ENCODE measurements at regions not wholly inside any gene's neighbourhood (a gene's known extent, or its start where the extent isn't known, plus 50 kb on each side); places are given as distances from the start of the nearest gene placed in this dataset.

DNA sequence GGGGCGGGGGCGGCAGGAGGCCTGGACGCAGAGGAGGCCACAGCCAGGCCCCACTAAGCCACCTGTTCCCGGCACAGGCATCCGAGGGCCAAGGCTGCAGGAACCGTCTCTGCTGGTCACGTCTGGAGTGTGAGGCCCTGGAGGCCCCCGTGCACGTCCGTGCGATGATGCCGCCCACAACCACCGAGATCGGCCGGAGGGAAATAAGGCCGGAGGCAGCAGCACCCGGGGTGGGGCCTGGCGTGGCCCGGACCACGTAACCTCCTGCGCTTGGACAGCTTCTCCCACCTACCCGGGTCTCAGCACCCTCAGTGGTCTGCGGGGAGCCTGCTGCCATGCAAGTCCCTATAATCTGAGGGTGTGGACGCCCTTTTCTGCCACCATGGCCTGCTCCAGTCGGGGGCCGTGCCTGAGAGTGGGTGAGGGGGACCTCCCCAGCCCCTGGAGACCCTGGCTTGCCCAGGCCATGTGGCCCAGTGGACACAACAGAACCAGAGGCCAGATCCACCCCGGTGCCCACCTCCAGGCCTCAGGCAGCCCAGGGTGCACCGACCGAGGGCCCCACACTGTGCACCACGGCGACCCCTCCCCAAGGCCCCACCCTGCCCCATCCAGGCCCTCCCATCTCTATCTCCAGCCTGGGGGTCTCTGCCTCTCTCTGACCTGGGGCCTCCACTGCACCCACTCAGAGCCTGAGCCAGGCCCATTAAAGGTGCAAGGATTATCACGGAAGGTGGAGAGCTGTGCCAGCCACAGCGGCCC is 83.1 kb downstream of the PDGFA start:
- H3K4me1 ChIP-seq, result no peaks in the 10 kb centered on the region
- H3K9me3 ChIP-seq, result no peaks in the 10 kb centered on the region
- no peak overlapping the region for H3K4me3 ChIP-seq
- H3K36me3 ChIP-seq (ENCODE audit: low read depth, missing control alignments), result no peaks in the 10 kb centered on the region
- DNase-seq, result no peak
- intact Hi-C loops (cut with DNase I; ENCODE audit: low total_unique reads), result no loop called here
- H3K27ac ChIP-seq, result no peak overlapping the region
- no peaks in the 10 kb centered on the region for H3K27me3 ChIP-seq
- no peak for TF ChIP-seq POLR2A (IDR thresholded peaks at IDR 0.05)
- TF ChIP-seq, protein P1, sequence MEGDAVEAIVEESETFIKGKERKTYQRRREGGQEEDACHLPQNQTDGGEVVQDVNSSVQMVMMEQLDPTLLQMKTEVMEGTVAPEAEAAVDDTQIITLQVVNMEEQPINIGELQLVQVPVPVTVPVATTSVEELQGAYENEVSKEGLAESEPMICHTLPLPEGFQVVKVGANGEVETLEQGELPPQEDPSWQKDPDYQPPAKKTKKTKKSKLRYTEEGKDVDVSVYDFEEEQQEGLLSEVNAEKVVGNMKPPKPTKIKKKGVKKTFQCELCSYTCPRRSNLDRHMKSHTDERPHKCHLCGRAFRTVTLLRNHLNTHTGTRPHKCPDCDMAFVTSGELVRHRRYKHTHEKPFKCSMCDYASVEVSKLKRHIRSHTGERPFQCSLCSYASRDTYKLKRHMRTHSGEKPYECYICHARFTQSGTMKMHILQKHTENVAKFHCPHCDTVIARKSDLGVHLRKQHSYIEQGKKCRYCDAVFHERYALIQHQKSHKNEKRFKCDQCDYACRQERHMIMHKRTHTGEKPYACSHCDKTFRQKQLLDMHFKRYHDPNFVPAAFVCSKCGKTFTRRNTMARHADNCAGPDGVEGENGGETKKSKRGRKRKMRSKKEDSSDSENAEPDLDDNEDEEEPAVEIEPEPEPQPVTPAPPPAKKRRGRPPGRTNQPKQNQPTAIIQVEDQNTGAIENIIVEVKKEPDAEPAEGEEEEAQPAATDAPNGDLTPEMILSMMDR (IDR thresholded peaks at IDR 0.05), result no peak
- 85 to 88% methylated on average over 2 to 30 of the region's 33 CpGs for WGBS, 2 donors

DNA sequence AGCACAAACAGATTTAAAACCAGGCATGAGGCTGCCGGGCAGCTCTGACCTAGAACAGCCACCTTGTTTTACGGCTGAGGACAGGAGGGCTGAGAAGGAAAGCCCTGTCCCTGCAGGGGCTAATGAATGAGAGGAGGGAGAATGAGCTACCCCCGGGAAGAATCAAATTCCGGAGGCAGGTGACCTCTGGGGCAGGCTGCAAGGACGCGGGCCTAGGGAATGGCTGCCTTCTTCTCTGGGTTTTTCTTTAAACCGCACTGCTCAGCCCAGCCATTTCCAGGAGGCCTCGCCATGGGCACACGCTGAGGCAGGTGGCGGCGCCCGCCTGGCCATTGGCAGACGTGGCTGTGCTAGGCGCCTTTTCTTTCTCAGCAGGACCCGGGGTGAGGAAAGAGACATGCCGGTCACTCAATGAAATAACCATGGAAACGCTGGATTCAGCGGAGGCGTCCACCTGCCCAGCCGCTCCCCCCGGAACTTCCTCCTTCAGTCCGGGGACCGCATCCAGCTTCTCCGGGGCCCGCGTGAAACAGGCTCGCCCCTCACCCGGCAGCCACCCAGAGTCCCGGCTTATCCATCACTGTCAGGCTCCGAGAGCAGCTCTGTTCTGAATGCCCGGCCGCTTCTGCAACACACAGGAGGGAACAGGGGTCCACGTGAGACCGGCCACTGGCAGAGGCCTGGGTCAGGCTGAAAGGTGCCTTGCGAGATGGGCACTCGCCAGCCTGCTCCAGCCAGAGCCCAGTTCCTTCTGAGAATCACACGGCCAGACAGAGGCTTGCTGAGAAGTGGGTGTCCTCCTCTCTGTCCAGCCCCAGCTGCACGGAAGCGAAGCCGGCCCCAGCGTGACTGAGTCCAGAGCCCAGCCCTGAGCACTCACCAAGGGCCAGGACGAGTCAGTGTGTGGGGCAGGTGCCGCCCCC is 82.1 kb downstream of the PDGFA start:
- 79 to 82% methylated on average over 25 to 43 of the region's 43 CpGs for WGBS, 2 donors
- Histone ChIP-seq H3K27me3 (no peaks in the 10 kb centered on the region), H3K9me3 (no peaks in the 10 kb centered on the region), H3K4me3 (no peak overlapping the region), H3K27ac (no peak overlapping the region), H3K4me1 (no peaks in the 10 kb centered on the region), H3K36me3 (ENCODE audit: low read depth, missing control alignments) (no peaks in the 10 kb centered on the region)
- no peak for DNase-seq
- no peak for TF ChIP-seq POLR2A (IDR thresholded peaks at IDR 0.05)
- TF ChIP-seq, protein P1 (IDR thresholded peaks at IDR 0.05), result no peak
- intact Hi-C loops (cut with DNase I; ENCODE audit: low total_unique reads), result no loop called here

DNA sequence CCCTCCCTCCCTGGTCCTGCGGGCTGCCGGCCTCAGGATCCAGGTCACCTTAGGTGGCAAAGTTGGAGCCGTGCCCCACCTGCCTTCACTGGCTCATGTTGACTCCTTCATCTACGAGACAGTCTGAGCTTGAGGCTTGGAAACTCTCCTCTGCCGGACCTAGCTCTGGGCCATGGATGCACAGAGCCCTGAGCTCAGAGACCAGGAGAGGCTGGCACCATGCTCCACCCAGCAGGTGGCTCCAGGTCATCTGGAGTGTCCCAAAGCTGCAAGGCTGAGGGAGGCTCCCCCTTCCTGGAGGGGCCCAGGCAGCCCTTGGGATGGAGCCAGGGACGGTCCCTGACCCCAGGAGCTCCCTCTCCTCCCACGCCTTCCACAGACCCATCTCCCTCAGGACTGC is 81.3 kb downstream of the PDGFA start:
- no peak for DNase-seq
- no peak overlapping the region for H3K27ac ChIP-seq
- no peak for TF ChIP-seq POLR2A (IDR thresholded peaks at IDR 0.05)
- TF ChIP-seq, protein P1 (IDR thresholded peaks at IDR 0.05), result no peak
- H3K4me3 ChIP-seq, result no peak overlapping the region
- no peaks in the 10 kb centered on the region for H3K36me3 ChIP-seq (ENCODE audit: low read depth, missing control alignments)
- H3K27me3 ChIP-seq, result no peaks in the 10 kb centered on the region
- no peaks in the 10 kb centered on the region for H3K4me1 ChIP-seq
- H3K9me3 ChIP-seq, result no peaks in the 10 kb centered on the region
- intact Hi-C loops (cut with DNase I; ENCODE audit: low total_unique reads), result no loop called here
- WGBS, 2 donors, result 82 to 100% methylated on average over 5 to 7 of the region's 7 CpGs

GRCh38 chr7:438916-439315 is 80.7 kb downstream of the PDGFA start:
- intact Hi-C loops (cut with DNase I; ENCODE audit: low total_unique reads), result no loop called here
- no peak overlapping the region for H3K27ac ChIP-seq
- H3K9me3 ChIP-seq, result no peaks in the 10 kb centered on the region
- no peaks in the 10 kb centered on the region for H3K36me3 ChIP-seq (ENCODE audit: low read depth, missing control alignments)
- WGBS, 2 donors, result 89 to 93% methylated on average over 4 to 14 of the region's 14 CpGs
- H3K27me3 ChIP-seq, result no peaks in the 10 kb centered on the region
- no peak for DNase-seq
- H3K4me3 ChIP-seq, result no peak overlapping the region
- TF ChIP-seq, protein P1 (IDR thresholded peaks at IDR 0.05), result no peak
- TF ChIP-seq POLR2A (IDR thresholded peaks at IDR 0.05), result no peak
- H3K4me1 ChIP-seq, result no peaks in the 10 kb centered on the region
